KMS-11 (cell line): ENCODE measurements at regions not wholly inside any gene's neighbourhood (a gene's known extent, or its start where the extent isn't known, plus 50 kb on each side); places are given as distances from the start of the nearest gene placed in this dataset.

Experiments
- H2AFZ ChIP-seq: fragments of 200-600 bp; sonication (generic); 2 replicates; pipeline ENCODE4 v1.6.1; 2016; ENCODE audit warnings: antibody characterized with exemption, mixed run types, low read depth
- H3K27ac ChIP-seq: fragments of 200-600 bp; sonication (generic); 2 replicates; pipeline ENCODE4 v1.6.1; 2016; ENCODE audit warnings: mild to moderate bottlenecking, mixed run types
- H3K27me3 ChIP-seq: fragments of 200-600 bp; sonication (generic); 2 replicates; pipeline ENCODE4 v1.6.1; 2017; ENCODE audit warnings: mild to moderate bottlenecking, low read depth, mixed run types, moderate library complexity; ENCODE audit not compliant: insufficient read depth
- H3K36me3 ChIP-seq: fragments of 200-600 bp; sonication (generic); 2 replicates; pipeline ENCODE4 v1.6.1; 2017; ENCODE audit warnings: mild to moderate bottlenecking, mixed run types; ENCODE audit not compliant: insufficient read depth
- H3K4me1 ChIP-seq: fragments of 200-600 bp; sonication (generic); 2 replicates; pipeline ENCODE4 v1.6.1; 2016; ENCODE audit warnings: mild to moderate bottlenecking, low read depth, mixed run types; ENCODE audit not compliant: poor library complexity, severe bottlenecking
- H3K4me2 ChIP-seq: fragments of 200-600 bp; sonication (generic); 2 replicates; pipeline ENCODE4 v1.7.0; 2016; ENCODE audit warnings: mild to moderate bottlenecking, mixed run types
- H3K4me3 ChIP-seq: fragments of 200-600 bp; sonication (generic); IDR thresholded peaks from 2 replicates; pipeline ENCODE4 v1.6.1; 2017; ENCODE audit warnings: low read depth, low read length, mixed read lengths; ENCODE audit not compliant: insufficient read depth
- H3K79me2 ChIP-seq: fragments of 200-600 bp; sonication (generic); 2 replicates; pipeline ENCODE4 v1.6.1; 2016; ENCODE audit warnings: low read depth, mixed run types; ENCODE audit not compliant: insufficient read depth
- H3K9ac ChIP-seq: fragments of 200-600 bp; sonication (generic); 2 replicates; pipeline ENCODE4 v1.6.1; 2016; ENCODE audit warnings: mild to moderate bottlenecking, mixed run types
- H4K20me1 ChIP-seq: fragments of 200-600 bp; sonication (generic); 2 replicates; pipeline ENCODE4 v1.6.1; 2016; ENCODE audit warnings: mild to moderate bottlenecking, mixed run types; ENCODE audit not compliant: insufficient read depth
- TF ChIP-seq, protein P1 (sequence below): fragments of 200-600 bp; sonication (generic); conservative IDR thresholded peaks from 2 replicates; pipeline ENCODE4 v1.6.1; 2017; ENCODE audit warnings: low read depth, mild to moderate bottlenecking, antibody characterized with exemption, low read length, moderate library complexity, mixed read lengths

DNA sequence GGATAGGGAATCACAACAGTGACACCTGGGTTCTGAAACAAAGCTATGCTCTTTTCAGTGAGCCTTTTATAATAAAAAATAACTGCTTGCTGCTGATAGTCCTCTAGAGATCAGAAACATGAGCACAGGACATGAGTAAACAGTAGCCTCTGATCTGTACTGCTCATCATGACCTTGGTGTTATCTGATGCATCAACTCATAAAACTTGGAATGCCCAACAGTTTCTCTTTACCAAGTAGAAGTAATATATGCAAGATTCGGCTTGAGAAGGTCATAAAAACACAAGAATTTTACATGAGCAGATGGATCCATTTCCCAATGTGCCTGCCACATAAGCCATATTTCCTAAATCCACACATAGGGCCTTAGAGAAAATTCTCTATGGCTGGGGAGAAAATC, 318.3 kb upstream of the GRAMD2B start:
- Histone ChIP-seq H3K27ac (no peak overlapping the region), H4K20me1 (no peaks in the 10 kb centered on the region), H3K36me3 (no peaks in the 10 kb centered on the region), H2AFZ (no peak overlapping the region), H3K4me1 (peaks cover 29% of the 10 kb centered on the region), H3K27me3 (no peaks in the 10 kb centered on the region), H3K9ac (no peak overlapping the region), H3K4me3 (no peak overlapping the region), H3K79me2 (no peaks in the 10 kb centered on the region), H3K4me2 (no peak overlapping the region)
- TF ChIP-seq, protein P1, sequence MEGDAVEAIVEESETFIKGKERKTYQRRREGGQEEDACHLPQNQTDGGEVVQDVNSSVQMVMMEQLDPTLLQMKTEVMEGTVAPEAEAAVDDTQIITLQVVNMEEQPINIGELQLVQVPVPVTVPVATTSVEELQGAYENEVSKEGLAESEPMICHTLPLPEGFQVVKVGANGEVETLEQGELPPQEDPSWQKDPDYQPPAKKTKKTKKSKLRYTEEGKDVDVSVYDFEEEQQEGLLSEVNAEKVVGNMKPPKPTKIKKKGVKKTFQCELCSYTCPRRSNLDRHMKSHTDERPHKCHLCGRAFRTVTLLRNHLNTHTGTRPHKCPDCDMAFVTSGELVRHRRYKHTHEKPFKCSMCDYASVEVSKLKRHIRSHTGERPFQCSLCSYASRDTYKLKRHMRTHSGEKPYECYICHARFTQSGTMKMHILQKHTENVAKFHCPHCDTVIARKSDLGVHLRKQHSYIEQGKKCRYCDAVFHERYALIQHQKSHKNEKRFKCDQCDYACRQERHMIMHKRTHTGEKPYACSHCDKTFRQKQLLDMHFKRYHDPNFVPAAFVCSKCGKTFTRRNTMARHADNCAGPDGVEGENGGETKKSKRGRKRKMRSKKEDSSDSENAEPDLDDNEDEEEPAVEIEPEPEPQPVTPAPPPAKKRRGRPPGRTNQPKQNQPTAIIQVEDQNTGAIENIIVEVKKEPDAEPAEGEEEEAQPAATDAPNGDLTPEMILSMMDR, result no peak

DNA sequence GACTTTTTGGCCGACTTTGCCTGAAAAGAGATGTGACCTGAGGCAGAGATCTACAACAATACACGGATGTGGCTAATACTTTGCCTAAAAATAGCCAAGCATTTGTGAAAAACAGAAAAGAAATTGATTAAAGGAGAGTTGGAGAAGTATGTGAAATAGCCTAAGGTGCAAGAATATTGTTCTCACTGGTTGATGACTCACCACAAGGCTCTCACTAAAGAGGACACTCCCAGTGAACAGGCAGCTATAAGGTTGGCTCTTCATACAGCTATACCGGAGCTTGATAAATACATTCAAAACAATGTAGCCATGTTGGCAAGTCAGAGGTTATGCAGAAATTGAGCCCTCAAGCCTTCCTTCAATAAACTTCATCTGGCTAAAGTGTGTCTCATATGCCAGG, 317.2 kb upstream of the GRAMD2B start:
- Histone ChIP-seq H3K4me3 (no peak overlapping the region), H3K79me2 (no peaks in the 10 kb centered on the region), H3K4me2 (no peak overlapping the region), H3K9ac (no peak overlapping the region), H3K4me1 (peaks cover 29% of the 10 kb centered on the region), H4K20me1 (no peaks in the 10 kb centered on the region), H3K36me3 (no peaks in the 10 kb centered on the region), H3K27ac (no peak overlapping the region), H3K27me3 (no peaks in the 10 kb centered on the region), H2AFZ (no peak overlapping the region)
- TF ChIP-seq, protein P1, result no peak

DNA sequence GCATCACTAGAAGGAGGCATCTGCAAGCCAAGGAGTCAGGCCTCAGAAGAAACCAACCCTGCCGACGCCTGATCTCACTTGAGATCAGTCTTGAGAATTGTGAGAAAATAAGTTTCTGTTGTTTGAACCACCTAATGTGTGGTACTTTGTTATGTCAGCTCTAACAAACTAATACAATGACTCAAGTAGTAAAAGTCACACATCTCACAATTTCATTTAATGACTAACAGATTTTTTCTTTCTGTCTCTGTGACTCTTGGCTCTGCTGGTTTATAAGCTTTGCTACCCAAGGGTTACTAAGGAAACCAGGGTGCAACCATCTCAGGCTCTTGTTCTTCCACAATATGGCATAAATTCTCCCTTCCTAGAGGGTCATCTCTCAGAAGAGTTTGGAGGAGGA, 315.8 kb upstream of the GRAMD2B start:
- H3K36me3 ChIP-seq, result no peaks in the 10 kb centered on the region
- no peak overlapping the region for H2AFZ ChIP-seq
- H3K27me3 ChIP-seq, result no peaks in the 10 kb centered on the region
- no peaks in the 10 kb centered on the region for H3K79me2 ChIP-seq
- H3K4me3 ChIP-seq, result no peak overlapping the region
- TF ChIP-seq, protein P1, result no peak
- H3K4me1 ChIP-seq, result peaks cover 29% of the 10 kb centered on the region
- H3K9ac ChIP-seq, result no peak overlapping the region
- no peak overlapping the region for H3K4me2 ChIP-seq
- no peak overlapping the region for H3K27ac ChIP-seq
- H4K20me1 ChIP-seq, result no peaks in the 10 kb centered on the region

DNA sequence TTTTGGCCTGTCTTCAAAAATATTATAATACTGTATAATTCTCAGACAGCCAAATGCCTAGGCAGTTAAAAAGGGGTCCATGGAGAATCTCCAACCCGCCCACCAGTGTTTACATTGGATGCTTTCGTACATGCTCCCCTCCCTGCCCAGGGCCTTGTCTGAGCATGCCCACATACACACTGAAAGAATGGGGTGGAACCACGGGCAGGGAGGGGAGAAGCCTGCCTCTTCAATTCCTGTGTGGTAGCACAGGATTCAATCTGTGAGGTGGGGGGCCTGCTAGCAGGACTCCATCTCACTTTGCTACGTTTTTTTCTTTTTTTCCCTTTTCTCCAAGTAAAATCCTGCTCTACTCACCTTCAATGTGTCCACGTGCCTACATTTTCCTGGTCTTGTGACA, 314.7 kb upstream of the GRAMD2B start:
- Histone ChIP-seq H3K4me2 (no peak overlapping the region), H2AFZ (no peak overlapping the region), H3K4me1 (peaks cover 28% of the 10 kb centered on the region), H3K4me3 (no peak overlapping the region), H3K9ac (no peak overlapping the region), H4K20me1 (no peaks in the 10 kb centered on the region), H3K79me2 (no peaks in the 10 kb centered on the region), H3K36me3 (no peaks in the 10 kb centered on the region), H3K27ac (no peak overlapping the region), H3K27me3 (no peaks in the 10 kb centered on the region)
- TF ChIP-seq, protein P1, result no peak

DNA sequence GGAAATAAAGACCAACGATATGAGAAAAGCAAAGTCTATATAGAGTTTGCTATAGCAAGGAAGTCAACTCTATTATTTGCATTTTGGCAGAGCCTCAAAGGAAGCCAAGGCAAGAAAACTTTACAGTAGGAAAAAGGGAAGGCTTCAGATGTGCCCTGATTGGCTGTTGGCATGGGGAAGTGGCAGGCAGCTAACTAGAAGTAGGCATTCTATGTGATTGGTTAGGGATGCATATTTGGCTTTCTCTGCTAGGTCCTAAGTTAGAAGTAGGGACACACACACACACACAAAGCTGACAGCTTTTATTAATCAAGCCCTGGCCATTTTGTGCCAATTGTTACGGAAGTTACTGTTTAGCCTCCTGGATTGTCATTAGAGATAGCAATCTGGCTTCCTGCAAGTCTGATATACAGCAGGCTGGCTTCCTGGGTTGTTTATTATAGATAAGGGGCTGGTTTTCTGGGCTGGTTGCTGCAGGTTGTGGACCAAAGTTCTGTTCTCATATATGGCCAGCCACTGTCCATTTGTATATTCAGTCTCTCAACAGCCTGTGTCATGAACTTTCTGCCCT, 308.1 kb upstream of the GRAMD2B start:
- H3K79me2 ChIP-seq, result no peaks in the 10 kb centered on the region
- no peaks in the 10 kb centered on the region for H4K20me1 ChIP-seq
- H3K4me1 ChIP-seq, result no peaks in the 10 kb centered on the region
- H3K36me3 ChIP-seq, result no peaks in the 10 kb centered on the region
- TF ChIP-seq, protein P1, result no peak
- H3K27me3 ChIP-seq, result no peaks in the 10 kb centered on the region
- no peak overlapping the region for H3K9ac ChIP-seq
- no peak overlapping the region for H2AFZ ChIP-seq
- no peak overlapping the region for H3K4me2 ChIP-seq
- no peak overlapping the region for H3K27ac ChIP-seq
- no peak overlapping the region for H3K4me3 ChIP-seq
